ENCODE measurements at regions not wholly inside any gene's neighbourhood (a gene's known extent, or its start where the extent isn't known, plus 50 kb on each side); places are given as distances from the start of the nearest gene placed in this dataset.
"Not testable (repeated sequence)": the region's sequence is repeated elsewhere in the genome, so short reads cannot be mapped to it uniquely, and the experiment has no call there.

- peaks cover 38% of the 10 kb centered on the region for H3K4me1 ChIP-seq (ENCODE audit: insufficient read depth, low read length)
Observed at GRCh38 chr3:72033666-72034428, 248.9 kb upstream of the PROK2 start.

GRCh38 chr3:72032441-72033135, 247.6 kb upstream of the PROK2 start:
- H3K27me3 ChIP-seq (ENCODE audit: insufficient read depth, low read length): no peaks in the 10 kb centered on the region
- H3K4me3 ChIP-seq (ENCODE audit: low read length): no peak overlapping the region
- H3K9me3 ChIP-seq (ENCODE audit: low read depth, low read length): no peaks in the 10 kb centered on the region
- H3K4me1 ChIP-seq (ENCODE audit: insufficient read depth, low read length): peaks cover 38% of the 10 kb centered on the region

More at GRCh38 chr3:72033666-72034428, 248.9 kb upstream of the PROK2 start:
- Histone ChIP-seq H3K9me3 (ENCODE audit: low read depth, low read length) (no peaks in the 10 kb centered on the region), H3K4me3 (ENCODE audit: low read length) (no peak overlapping the region), H3K27me3 (ENCODE audit: insufficient read depth, low read length) (no peaks in the 10 kb centered on the region)

GRCh38 chr3:72031581-72031980, 246.6 kb upstream of the PROK2 start:
- Histone ChIP-seq H3K4me3 (ENCODE audit: low read length) (no peak overlapping the region), H3K9me3 (ENCODE audit: low read depth, low read length) (no peaks in the 10 kb centered on the region)

GRCh38 chr3:72030296-72030695, 245.3 kb upstream of the PROK2 start:
- H3K4me1 ChIP-seq (ENCODE audit: insufficient read depth, low read length): peaks cover 37% of the 10 kb centered on the region
- not testable (repeated sequence) for H3K9me3 ChIP-seq (ENCODE audit: low read depth, low read length); H3K27me3 ChIP-seq (ENCODE audit: insufficient read depth, low read length); H3K4me3 ChIP-seq (ENCODE audit: low read length)

More at GRCh38 chr3:72031581-72031980, 246.6 kb upstream of the PROK2 start:
- peaks cover 38% of the 10 kb centered on the region for H3K4me1 ChIP-seq (ENCODE audit: insufficient read depth, low read length)
- no peaks in the 10 kb centered on the region for H3K27me3 ChIP-seq (ENCODE audit: insufficient read depth, low read length)

GRCh38 chr3:72028726-72029125, 243.8 kb upstream of the PROK2 start:
- H3K27me3 ChIP-seq (ENCODE audit: insufficient read depth, low read length); H3K9me3 ChIP-seq (ENCODE audit: low read depth, low read length); H3K4me3 ChIP-seq (ENCODE audit: low read length): not testable (repeated sequence)
- peaks cover 29% of the 10 kb centered on the region for H3K4me1 ChIP-seq (ENCODE audit: insufficient read depth, low read length)

GRCh38 chr3:72028307-72028706, 243.4 kb upstream of the PROK2 start:
- not testable (repeated sequence) for H3K9me3 ChIP-seq (ENCODE audit: low read depth, low read length); H3K4me3 ChIP-seq (ENCODE audit: low read length); H3K27me3 ChIP-seq (ENCODE audit: insufficient read depth, low read length)
- peaks cover 25% of the 10 kb centered on the region for H3K4me1 ChIP-seq (ENCODE audit: insufficient read depth, low read length)

- not testable (repeated sequence) for H3K9me3 ChIP-seq (ENCODE audit: low read depth, low read length); H3K4me3 ChIP-seq (ENCODE audit: low read length); H3K27me3 ChIP-seq (ENCODE audit: insufficient read depth, low read length)
- peaks cover 19% of the 10 kb centered on the region for H3K4me1 ChIP-seq (ENCODE audit: insufficient read depth, low read length)
Observed at GRCh38 chr3:72027728-72028127, 242.8 kb upstream of the PROK2 start.

- Histone ChIP-seq H3K27me3 (ENCODE audit: insufficient read depth, low read length) (no peaks in the 10 kb centered on the region), H3K4me1 (ENCODE audit: insufficient read depth, low read length) (peaks cover 9% of the 10 kb centered on the region), H3K9me3 (ENCODE audit: low read depth, low read length) (no peaks in the 10 kb centered on the region), H3K4me3 (ENCODE audit: low read length) (no peak overlapping the region)
Observed at GRCh38 chr3:72022027-72022426, 237.1 kb upstream of the PROK2 start.

GRCh38 chr3:72021531-72021930, 236.6 kb upstream of the PROK2 start:
- Histone ChIP-seq H3K27me3 (ENCODE audit: insufficient read depth, low read length) (no peaks in the 10 kb centered on the region), H3K4me1 (ENCODE audit: insufficient read depth, low read length) (peaks cover 9% of the 10 kb centered on the region), H3K9me3 (ENCODE audit: low read depth, low read length) (no peaks in the 10 kb centered on the region), H3K4me3 (ENCODE audit: low read length) (no peak overlapping the region)

- Histone ChIP-seq H3K4me1 (ENCODE audit: insufficient read depth, low read length) (peaks cover 9% of the 10 kb centered on the region), H3K4me3 (ENCODE audit: low read length) (no peak overlapping the region), H3K9me3 (ENCODE audit: low read depth, low read length) (no peaks in the 10 kb centered on the region), H3K27me3 (ENCODE audit: insufficient read depth, low read length) (no peaks in the 10 kb centered on the region)
Observed at GRCh38 chr3:72018343-72018984, 233.5 kb upstream of the PROK2 start.

- H3K27me3 ChIP-seq (ENCODE audit: insufficient read depth, low read length): no peaks in the 10 kb centered on the region
- peaks cover 9% of the 10 kb centered on the region for H3K4me1 ChIP-seq (ENCODE audit: insufficient read depth, low read length)
- H3K4me3 ChIP-seq (ENCODE audit: low read length): no peak overlapping the region
- H3K9me3 ChIP-seq (ENCODE audit: low read depth, low read length): no peaks in the 10 kb centered on the region
Observed at GRCh38 chr3:72017935-72018334, 233.0 kb upstream of the PROK2 start.

GRCh38 chr3:72017311-72017710, 232.4 kb upstream of the PROK2 start:
- no peak overlapping the region for H3K4me3 ChIP-seq (ENCODE audit: low read length)
- H3K27me3 ChIP-seq (ENCODE audit: insufficient read depth, low read length): no peaks in the 10 kb centered on the region
- H3K9me3 ChIP-seq (ENCODE audit: low read depth, low read length): no peaks in the 10 kb centered on the region
- peaks cover 9% of the 10 kb centered on the region for H3K4me1 ChIP-seq (ENCODE audit: insufficient read depth, low read length)

GRCh38 chr3:72015463-72015862, 230.5 kb upstream of the PROK2 start:
- no peaks in the 10 kb centered on the region for H3K9me3 ChIP-seq (ENCODE audit: low read depth, low read length)
- peaks cover 13% of the 10 kb centered on the region for H3K4me1 ChIP-seq (ENCODE audit: insufficient read depth, low read length)
- H3K27me3 ChIP-seq (ENCODE audit: insufficient read depth, low read length): no peaks in the 10 kb centered on the region
- H3K4me3 ChIP-seq (ENCODE audit: low read length): no peak overlapping the region

GRCh38 chr3:72013084-72013483, 228.1 kb upstream of the PROK2 start:
- H3K9me3 ChIP-seq (ENCODE audit: low read depth, low read length): no peaks in the 10 kb centered on the region
- H3K4me3 ChIP-seq (ENCODE audit: low read length): no peak overlapping the region
- peaks cover 27% of the 10 kb centered on the region for H3K4me1 ChIP-seq (ENCODE audit: insufficient read depth, low read length)
- H3K27me3 ChIP-seq (ENCODE audit: insufficient read depth, low read length): no peaks in the 10 kb centered on the region

GRCh38 chr3:72012363-72012762, 227.4 kb upstream of the PROK2 start:
- H3K4me3 ChIP-seq (ENCODE audit: low read length): no peak overlapping the region
- H3K4me1 ChIP-seq (ENCODE audit: insufficient read depth, low read length): peaks cover 27% of the 10 kb centered on the region
- H3K27me3 ChIP-seq (ENCODE audit: insufficient read depth, low read length): no peaks in the 10 kb centered on the region
- H3K9me3 ChIP-seq (ENCODE audit: low read depth, low read length): no peaks in the 10 kb centered on the region

Measured in mononuclear cell (primary cell).